ENCODE measurements at regions not wholly inside any gene's neighbourhood (a gene's known extent, or its start where the extent isn't known, plus 50 kb on each side); places are given as distances from the start of the nearest gene placed in this dataset.

GRCh38 chr2:185201063-185201462 is 537.5 kb upstream of the FSIP2 start:
- intact Hi-C loops (cut with DNase I), result no loop called here
- FAIRE-seq (no peak), DNase-seq (peak in 2 of 5 donors; percentile 5 to 8)
- no peak overlapping the region for H3K4me3 ChIP-seq (ENCODE audit: low read length in 3 of 3)
- no peaks in the 10 kb centered on the region for H3K36me3 ChIP-seq (ENCODE audit: control insufficient read depth in 2 of 3, insufficient read depth in 3 of 3, low read length in 3 of 3)
- H3K27ac ChIP-seq (ENCODE audit: low read depth in 2 of 2, low read length in 2 of 2), result no peak overlapping the region
- no peaks in the 10 kb centered on the region for H3K27me3 ChIP-seq (ENCODE audit: control insufficient read depth, insufficient read depth, low read length)
- no peak for TF ChIP-seq CTCF (IDR thresholded peaks at IDR 0.05; ENCODE audit: borderline replicate concordance, extremely low read depth, insufficient read depth)
- H3K9me3 ChIP-seq (ENCODE audit: control insufficient read depth in 2 of 3, insufficient read depth in 1 of 3, low read length in 3 of 3), result no peaks in the 10 kb centered on the region
- no peak overlapping the region for H3K9ac ChIP-seq (ENCODE audit: low read length in 3 of 3)
- no peaks in the 10 kb centered on the region for H3K4me1 ChIP-seq (ENCODE audit: control insufficient read depth in 2 of 3, insufficient read depth in 2 of 3, low read depth in 1 of 3, low read length in 3 of 3)

- H3K27ac ChIP-seq (ENCODE audit: low read depth in 2 of 2, low read length in 2 of 2), result no peak overlapping the region
- intact Hi-C loops (cut with DNase I), result no loop called here
- no peaks in the 10 kb centered on the region for H3K4me1 ChIP-seq (ENCODE audit: control insufficient read depth in 2 of 3, insufficient read depth in 2 of 3, low read depth in 1 of 3, low read length in 3 of 3)
- TF ChIP-seq CTCF (IDR thresholded peaks at IDR 0.05; ENCODE audit: borderline replicate concordance, extremely low read depth, insufficient read depth), result no peak
- H3K9me3 ChIP-seq (ENCODE audit: control insufficient read depth in 2 of 3, insufficient read depth in 1 of 3, low read length in 3 of 3), result no peaks in the 10 kb centered on the region
- no peak overlapping the region for H3K4me3 ChIP-seq (ENCODE audit: low read length in 3 of 3)
- H3K27me3 ChIP-seq (ENCODE audit: control insufficient read depth, insufficient read depth, low read length), result no peaks in the 10 kb centered on the region
- no peak overlapping the region for H3K9ac ChIP-seq (ENCODE audit: low read length in 3 of 3)
- DNase-seq, result no peak
- no peaks in the 10 kb centered on the region for H3K36me3 ChIP-seq (ENCODE audit: control insufficient read depth in 2 of 3, insufficient read depth in 3 of 3, low read length in 3 of 3)
- FAIRE-seq, result no peak
These were observed 536.2 kb upstream of the FSIP2 start for GRCh38 chr2:185202381-185202780.

- H3K4me1 ChIP-seq (ENCODE audit: control insufficient read depth in 2 of 3, insufficient read depth in 2 of 3, low read depth in 1 of 3, low read length in 3 of 3), result no peaks in the 10 kb centered on the region
- no peak overlapping the region for H3K4me3 ChIP-seq (ENCODE audit: low read length in 3 of 3)
- intact Hi-C loops (cut with DNase I), result no loop called here
- no peak overlapping the region for H3K9ac ChIP-seq (ENCODE audit: low read length in 3 of 3)
- no peak overlapping the region for H3K27ac ChIP-seq (ENCODE audit: low read depth in 2 of 2, low read length in 2 of 2)
- DNase-seq, result no peak
- TF ChIP-seq CTCF (IDR thresholded peaks at IDR 0.05; ENCODE audit: borderline replicate concordance, extremely low read depth, insufficient read depth), result no peak
- FAIRE-seq, result no peak
- no peaks in the 10 kb centered on the region for H3K9me3 ChIP-seq (ENCODE audit: control insufficient read depth in 2 of 3, insufficient read depth in 1 of 3, low read length in 3 of 3)
- H3K27me3 ChIP-seq (ENCODE audit: control insufficient read depth, insufficient read depth, low read length), result no peaks in the 10 kb centered on the region
- H3K36me3 ChIP-seq (ENCODE audit: control insufficient read depth in 2 of 3, insufficient read depth in 3 of 3, low read length in 3 of 3), result no peaks in the 10 kb centered on the region
These were observed 535.6 kb upstream of the FSIP2 start for GRCh38 chr2:185202945-185203528.

GRCh38 chr2:185208261-185208660 is 530.3 kb upstream of the FSIP2 start:
- H3K9ac ChIP-seq (ENCODE audit: low read length in 3 of 3), result no peak overlapping the region
- intact Hi-C loops (cut with DNase I), result no loop called here
- DNase-seq, result peak in 3 of 5 donors; percentile 29 to 62 (median 37)
- no peak overlapping the region for H3K4me3 ChIP-seq (ENCODE audit: low read length in 3 of 3)
- H3K9me3 ChIP-seq (ENCODE audit: control insufficient read depth in 2 of 3, insufficient read depth in 1 of 3, low read length in 3 of 3), result no peaks in the 10 kb centered on the region
- no peaks in the 10 kb centered on the region for H3K36me3 ChIP-seq (ENCODE audit: control insufficient read depth in 2 of 3, insufficient read depth in 3 of 3, low read length in 3 of 3)
- H3K4me1 ChIP-seq (ENCODE audit: control insufficient read depth in 2 of 3, insufficient read depth in 2 of 3, low read depth in 1 of 3, low read length in 3 of 3), result no peaks in the 10 kb centered on the region
- FAIRE-seq, result no peak
- TF ChIP-seq CTCF (IDR thresholded peaks at IDR 0.05; ENCODE audit: borderline replicate concordance, extremely low read depth, insufficient read depth), result peak; percentile 14
- no peak overlapping the region for H3K27ac ChIP-seq (ENCODE audit: low read depth in 2 of 2, low read length in 2 of 2)
- H3K27me3 ChIP-seq (ENCODE audit: control insufficient read depth, insufficient read depth, low read length), result no peaks in the 10 kb centered on the region

Data from kidney (tissue), 13 donors.